DND-41 (cell line): ENCODE measurements at regions not wholly inside any gene's neighbourhood (a gene's known extent, or its start where the extent isn't known, plus 50 kb on each side); places are given as distances from the start of the nearest gene placed in this dataset.

ENCODE experiments used
- CTCF ChIP-seq: IDR thresholded peaks from 2 replicates; pipeline ENCODE4 v1.5.1; 2012; ENCODE audit warnings: borderline replicate concordance, low read length, moderate library complexity, mild to moderate bottlenecking; ENCODE audit not compliant: poor library complexity, severe bottlenecking; ENCODE audit errors: extremely low read depth
- EZH2 ChIP-seq: IDR thresholded peaks from 3 replicates; pipeline ENCODE4 v1.6.1; 2012; ENCODE audit warnings: borderline replicate concordance, low read depth, mild to moderate bottlenecking, moderate library complexity, low read length, inconsistent platforms; ENCODE audit not compliant: severe bottlenecking

GRCh38 chr1:53381790-53382401 is 54.0 kb upstream of the LRP8 start:
- TF ChIP-seq CTCF (no peak), EZH2 (no peak)
